HG02571 (cell line): ENCODE measurements at regions not wholly inside any gene's neighbourhood (a gene's known extent, or its start where the extent isn't known, plus 50 kb on each side); places are given as distances from the start of the nearest gene placed in this dataset.

Source experiments
- ATAC-seq: cut with Tn5 transposase; IDR thresholded peaks from one replicate; pipeline ENCODE4 v1.9.1; 2021; ENCODE audit warnings: mild to moderate bottlenecking, moderate library complexity; ENCODE audit not compliant: unreplicated experiment

DNA sequence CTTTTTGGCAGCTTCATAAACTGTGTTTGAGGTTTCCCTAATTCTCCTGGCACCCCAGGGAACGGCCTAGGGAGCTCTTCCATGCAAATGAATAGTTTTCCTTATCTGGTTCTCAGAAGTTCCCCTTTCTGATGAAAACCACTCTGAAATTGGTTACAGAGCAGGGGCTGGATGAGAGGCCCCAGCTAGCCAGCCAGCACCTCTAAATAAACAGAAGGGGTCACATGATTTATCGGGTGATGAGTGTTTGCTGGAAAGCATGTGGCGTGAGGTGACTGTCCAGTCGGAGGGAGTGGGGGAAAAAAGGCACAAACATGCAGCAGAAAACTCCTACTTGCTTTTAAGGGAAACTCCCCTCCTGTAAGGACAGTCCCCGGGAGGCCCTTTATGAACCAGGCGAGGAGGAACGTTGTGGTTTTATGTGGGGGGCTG is 261.2 kb upstream of the ANKRD55 start:
- no peak for ATAC-seq

DNA sequence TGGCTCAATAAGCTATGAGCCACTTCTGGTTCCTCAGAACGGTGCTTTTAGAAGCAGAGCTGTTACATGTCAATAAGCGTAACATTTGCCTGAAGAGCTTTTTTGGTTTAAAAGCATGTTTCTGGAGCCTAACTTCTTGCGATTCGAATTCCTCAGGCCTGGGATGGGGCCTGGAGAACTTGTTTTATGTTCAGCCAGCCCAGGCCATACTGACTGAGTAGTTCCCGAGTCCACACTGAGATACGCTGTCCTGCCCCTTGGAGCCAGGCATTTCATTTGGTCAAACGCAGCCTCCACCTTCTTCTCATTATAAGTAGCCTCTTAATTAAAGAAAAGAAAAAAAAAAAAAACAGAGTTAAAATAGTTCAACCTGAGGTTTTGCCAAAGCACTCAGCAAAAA is 260.6 kb upstream of the ANKRD55 start:
- no peak for ATAC-seq

GRCh38 chr5:56493308-56493707 is 260.2 kb upstream of the ANKRD55 start:
- ATAC-seq: no peak

DNA sequence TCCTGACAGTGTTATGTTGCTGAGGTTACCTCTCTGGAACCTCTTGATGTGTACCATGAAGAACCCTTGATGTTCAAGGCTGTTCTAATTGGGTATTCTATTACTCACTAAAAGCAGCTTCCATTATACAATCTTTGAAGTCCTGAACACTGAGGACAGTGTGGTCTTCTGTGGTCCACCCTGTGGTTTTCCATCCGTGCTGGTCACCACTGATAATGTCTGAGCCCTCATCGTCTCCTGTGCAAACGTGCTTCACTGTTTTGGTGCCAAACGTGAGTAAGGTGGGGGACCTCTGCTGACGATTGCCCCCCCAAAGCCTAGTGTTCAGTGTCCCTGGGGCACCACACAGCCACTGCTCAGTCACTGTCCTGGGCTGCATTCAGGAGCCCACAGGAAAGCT is 259.7 kb upstream of the ANKRD55 start:
- ATAC-seq: no peak

- ATAC-seq: no peak
Observed at GRCh38 chr5:56490971-56491468, 257.9 kb upstream of the ANKRD55 start.

DNA sequence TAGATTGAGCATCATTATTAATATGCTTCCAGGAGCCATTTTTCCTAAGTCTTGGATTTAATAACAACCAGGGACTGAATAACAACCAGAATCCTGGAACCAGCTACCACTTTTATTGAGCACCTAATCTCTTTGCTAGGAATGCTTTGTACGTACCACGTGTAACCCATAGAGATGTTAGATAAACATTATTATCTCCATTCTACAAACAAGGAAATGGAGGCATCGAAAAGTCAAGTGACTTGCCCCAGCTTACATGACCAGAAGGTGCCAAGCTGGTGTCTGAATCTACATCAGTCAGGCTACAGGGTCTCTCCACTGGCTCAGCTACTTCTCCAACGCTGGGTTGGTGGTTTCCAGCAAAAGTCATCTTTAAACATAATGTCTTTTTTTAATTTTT is 256.1 kb upstream of the ANKRD55 start:
- ATAC-seq: no peak

GRCh38 chr5:56487528-56488115 is 254.5 kb upstream of the ANKRD55 start:
- no peak for ATAC-seq

DNA sequence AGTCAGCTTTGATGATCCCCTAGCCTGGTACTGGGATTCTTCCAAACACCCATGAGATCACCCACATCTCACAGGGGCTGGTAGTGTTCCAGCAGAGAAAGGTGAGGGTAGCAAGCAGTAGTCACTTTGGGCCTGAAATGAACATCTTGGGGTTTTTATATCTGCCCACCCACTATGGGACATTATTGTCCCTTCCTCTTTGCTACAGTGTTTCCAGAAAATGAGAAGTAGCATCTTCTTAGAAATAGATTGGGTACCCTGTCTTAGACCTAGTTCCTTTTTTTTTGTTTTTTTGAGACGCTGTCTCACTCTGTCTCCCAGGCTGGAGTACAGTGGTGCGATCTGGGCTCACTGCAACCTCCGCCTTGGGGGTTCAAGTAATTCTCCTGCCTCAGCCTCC is 249.2 kb upstream of the ANKRD55 start:
- ATAC-seq: no peak

GRCh38 chr5:56481428-56482357 is 248.6 kb upstream of the ANKRD55 start:
- ATAC-seq: no peak

GRCh38 chr5:56480705-56481427 is 247.7 kb upstream of the ANKRD55 start:
- no peak for ATAC-seq

- ATAC-seq: no peak
Observed at GRCh38 chr5:56480078-56480704, 247.1 kb upstream of the ANKRD55 start.

GRCh38 chr5:56479696-56480077 is 246.6 kb upstream of the ANKRD55 start:
- ATAC-seq: no peak

- ATAC-seq: no peak
Observed at GRCh38 chr5:56479126-56479525, 246.0 kb upstream of the ANKRD55 start.

- no peak for ATAC-seq
Observed at GRCh38 chr5:56478062-56478461, 244.9 kb upstream of the ANKRD55 start.

DNA sequence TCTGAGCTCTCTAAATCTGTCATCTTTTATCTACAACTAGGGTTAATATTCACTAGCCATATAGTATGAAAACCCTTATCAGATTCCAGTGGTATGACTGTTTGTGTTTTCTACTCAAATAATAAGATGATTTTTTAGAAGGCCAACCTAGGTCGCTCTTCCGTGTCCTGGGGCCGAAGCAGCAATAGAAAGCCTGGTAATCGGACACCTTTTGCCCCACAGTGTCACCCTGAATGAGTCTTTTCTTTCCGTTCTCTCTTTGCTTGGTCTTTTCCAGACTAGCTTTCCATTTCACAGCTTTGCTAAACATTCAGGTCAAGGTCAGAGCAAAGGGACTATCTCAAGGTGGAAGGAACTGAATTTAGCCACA is 243.3 kb upstream of the ANKRD55 start:
- no peak for ATAC-seq

DNA sequence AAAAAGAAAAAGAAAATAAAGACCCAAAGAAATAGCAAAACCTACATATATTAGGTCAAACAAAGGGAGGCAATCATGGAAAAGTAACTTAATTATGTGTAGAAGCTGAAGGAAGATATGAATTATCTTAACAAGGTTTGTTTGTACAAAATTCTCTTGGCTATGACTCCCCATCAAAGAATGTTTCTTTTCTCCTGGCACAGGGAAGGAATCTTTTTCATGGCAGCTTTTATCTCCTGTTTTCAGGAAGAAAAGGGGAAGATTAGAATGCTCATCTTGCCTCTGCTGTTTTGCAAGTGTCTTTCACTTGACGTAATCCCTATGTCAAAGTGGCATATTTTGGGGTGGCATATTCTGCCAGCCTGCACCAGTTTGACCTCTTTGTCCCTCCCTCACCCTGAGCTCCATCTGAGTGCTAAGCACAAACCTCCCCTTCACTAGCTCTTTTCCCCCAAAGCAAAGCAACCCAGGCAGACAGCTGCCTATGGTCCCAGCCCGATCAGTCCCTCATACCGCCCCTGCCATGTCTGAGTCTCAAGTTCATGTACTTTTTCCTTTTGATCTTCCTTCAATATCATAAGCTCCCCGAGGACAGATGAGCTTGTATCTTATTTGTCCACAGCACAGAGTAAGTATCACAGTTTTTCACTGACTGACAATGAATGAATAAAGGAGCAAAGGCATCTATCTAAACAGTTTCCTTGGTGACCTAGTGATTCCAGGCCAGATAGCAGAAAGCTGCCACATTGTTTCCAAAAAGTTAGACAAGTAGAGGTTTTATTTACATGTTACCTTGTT is 242.8 kb upstream of the ANKRD55 start:
- ATAC-seq: no peak

DNA sequence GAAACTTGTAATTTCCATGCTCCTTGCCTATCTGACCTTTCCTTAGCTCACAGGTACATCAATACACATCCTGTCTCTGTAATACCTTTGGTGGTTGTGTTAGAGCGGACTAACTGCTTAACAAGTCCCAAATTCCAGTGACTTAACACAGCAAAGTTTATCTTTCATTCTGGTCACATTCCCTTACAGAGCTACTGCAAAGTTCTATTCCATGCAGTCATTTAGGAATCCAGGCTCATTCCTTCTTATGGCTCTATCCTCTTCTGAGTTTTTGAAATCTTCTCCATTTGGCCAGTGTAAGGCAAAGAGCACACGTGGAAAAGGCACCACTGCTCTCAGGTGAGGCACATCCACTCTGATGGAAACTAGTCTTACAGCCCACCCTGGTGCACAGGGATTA is 238.6 kb upstream of the ANKRD55 start:
- no peak for ATAC-seq

DNA sequence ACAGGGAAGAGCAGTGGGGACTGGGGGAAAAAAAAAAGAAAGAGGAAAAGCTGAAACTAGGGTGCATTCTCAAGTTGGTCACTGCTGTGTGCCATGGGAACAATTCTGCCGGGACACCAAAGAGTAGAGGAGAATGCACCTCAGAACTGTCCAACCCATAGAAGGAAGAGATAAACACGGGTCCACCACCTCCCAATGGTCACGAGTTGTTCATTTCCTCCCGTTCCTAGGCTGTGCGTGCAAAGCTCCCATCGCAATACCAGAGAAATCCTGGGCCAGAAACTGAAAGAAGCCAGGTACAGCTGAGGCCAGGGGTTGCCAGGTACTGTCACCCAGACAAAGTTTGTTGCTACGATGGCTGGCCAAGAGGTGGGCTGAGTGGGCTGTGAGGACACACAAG is 236.9 kb upstream of the ANKRD55 start:
- ATAC-seq: no peak

GRCh38 chr5:56468277-56468676 is 235.1 kb upstream of the ANKRD55 start:
- no peak for ATAC-seq

GRCh38 chr5:56467176-56467717 is 234.1 kb upstream of the ANKRD55 start:
- ATAC-seq: no peak
